ENCODE measurements at regions not wholly inside any gene's neighbourhood (a gene's known extent, or its start where the extent isn't known, plus 50 kb on each side); places are given as distances from the start of the nearest gene placed in this dataset.

- TF ChIP-seq POLR2A (IDR thresholded peaks at IDR 0.05) = no peak
- TF ChIP-seq POLR2AphosphoS5 (IDR thresholded peaks at IDR 0.05) = no peak
- TF ChIP-seq CTCF (IDR thresholded peaks at IDR 0.05) = no peak
Observed at GRCh38 chr19:21611659-21612402, 106.4 kb downstream of the ZNF429 start.
